GM21576 (cell line): ENCODE measurements at regions not wholly inside any gene's neighbourhood (a gene's known extent, or its start where the extent isn't known, plus 50 kb on each side); places are given as distances from the start of the nearest gene placed in this dataset.
A peak's percentile ranks its signal among the peaks of the same experiment; 100 is the strongest.

ENCODE experiments used
- ATAC-seq: cut with Tn5 transposase; IDR thresholded peaks from one replicate; pipeline ENCODE4 v1.9.1; 2021; ENCODE audit warnings: mild to moderate bottlenecking, moderate library complexity; ENCODE audit not compliant: unreplicated experiment

DNA sequence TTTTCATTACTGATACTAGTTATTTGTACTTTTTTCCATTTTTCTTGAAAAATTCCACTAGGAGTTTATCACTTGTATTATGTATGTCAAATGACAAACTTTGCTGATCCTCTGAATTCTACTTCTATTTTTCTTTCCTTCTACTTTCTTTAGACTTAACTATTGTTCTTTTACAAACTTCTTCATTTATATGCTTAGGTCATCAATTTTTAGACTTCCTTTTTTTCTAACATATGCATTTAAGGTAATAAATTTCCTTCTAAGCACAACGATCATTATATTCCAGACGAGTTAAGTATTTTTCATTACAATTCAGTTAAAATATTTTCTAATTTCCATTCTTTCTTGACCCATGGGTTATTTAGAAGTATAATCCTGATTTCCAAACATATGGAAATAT, 240.8 kb downstream of the NHLRC3 start:
- no peak for ATAC-seq

DNA sequence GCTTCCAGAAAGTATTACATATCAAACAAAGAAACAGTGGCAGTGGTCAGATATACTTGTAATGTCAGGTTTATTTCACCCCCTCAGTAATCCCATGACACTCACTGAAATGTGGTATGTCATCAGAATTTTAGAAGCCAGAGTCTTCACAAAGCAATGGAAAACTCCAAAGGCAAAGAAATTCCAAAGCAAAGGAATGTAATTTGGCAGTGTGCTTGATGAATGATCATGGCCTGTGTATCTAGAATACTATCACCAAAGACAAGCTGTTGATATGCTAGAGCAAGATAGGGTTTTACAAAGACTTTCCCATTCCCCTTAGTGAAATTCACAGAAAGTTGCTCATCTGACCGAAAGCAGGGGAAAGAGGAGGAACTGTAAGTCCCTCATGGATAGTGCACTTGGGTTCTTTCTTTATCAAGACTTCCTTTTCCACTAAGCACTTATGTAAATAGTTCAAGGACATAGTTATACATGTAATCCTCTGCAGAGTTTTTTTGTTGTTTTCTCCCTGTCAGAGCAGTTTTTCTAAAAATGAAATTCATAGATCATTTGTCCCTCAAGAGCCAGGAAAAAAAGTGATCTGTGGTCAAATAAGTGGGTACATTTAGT, 243.4 kb downstream of the NHLRC3 start:
- ATAC-seq, result no peak

DNA sequence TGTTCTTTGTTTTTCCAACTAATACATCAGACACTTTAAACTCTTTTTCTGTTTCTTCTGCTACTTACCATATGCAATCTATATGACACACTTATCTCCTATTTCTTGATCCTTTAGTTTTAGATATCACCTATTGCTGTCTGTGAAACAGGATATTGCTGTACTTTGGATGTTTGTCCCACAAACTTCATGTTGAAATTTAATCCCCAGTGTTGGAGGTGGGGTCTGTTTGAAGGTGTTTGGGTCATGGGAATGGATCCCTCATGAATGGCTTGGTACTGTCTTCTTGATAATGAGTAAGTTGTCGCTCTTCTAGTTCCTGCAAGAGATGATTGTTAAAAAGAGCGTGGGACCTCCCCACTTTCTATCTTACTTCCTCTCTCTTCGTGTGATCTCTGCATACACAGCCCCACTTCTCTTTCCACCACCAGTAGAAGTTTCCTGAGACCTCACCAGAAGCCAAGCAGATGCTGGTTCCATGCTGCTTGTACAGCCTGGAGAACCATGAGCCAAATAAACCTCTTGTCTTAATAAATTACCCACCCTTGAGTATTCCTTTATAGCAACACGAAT, 244.2 kb downstream of the NHLRC3 start:
- peak; percentile 96 for ATAC-seq

DNA sequence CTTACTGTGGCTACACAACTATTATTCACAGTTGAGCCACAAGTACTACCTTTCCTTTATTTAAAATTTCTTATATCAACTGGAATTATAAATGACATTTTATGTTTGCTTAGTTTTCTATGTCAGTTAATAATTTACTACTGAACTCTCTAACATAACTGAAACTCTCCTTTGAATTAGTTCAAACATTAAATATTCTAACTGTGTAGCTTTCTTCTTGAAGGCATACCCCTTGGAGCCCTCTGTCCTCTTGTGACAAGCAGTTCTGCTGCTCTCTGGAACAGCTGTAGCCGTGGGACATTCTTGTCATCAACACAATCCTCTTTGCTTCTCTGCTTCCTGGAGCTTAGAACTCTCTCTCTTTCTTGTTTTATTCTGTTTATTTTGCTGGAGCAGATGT, 244.8 kb downstream of the NHLRC3 start:
- ATAC-seq, result no peak

DNA sequence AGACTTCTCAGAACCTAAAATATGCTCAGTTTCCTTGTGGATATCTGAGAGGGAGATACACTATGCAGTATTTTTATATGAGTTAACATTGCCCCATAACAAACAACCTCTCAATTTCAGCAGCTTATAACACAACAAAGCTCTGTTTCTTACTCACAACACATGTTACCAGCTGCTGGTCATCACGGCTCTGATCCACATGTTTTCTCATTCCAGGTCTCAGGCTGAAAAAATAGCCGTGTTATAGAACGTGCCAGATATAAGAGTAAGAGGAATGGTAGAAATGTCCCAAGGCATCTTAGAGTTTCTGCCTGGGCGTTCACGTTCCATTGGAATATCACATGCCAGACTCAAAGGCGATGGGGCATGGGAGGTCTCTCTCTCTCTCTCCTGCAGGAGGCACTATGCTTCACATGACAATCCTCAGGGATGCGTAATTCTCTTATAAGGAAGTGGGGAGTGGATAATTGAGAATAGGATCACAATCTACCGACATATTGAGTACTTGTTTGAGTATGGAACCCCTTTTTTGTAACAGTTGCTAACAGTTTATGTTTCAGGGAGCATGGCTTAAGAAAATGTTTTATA, 246.6 kb downstream of the NHLRC3 start:
- no peak for ATAC-seq
